HepG2 (cell line): ENCODE measurements at regions not wholly inside any gene's neighbourhood (a gene's known extent, or its start where the extent isn't known, plus 50 kb on each side); places are given as distances from the start of the nearest gene placed in this dataset.

Experiments
- ATAC-seq: fragments of 200-7000 bp; cut with Tn5 transposase; 3 replicates; pipeline ENCODE4 v1.9.1; 2020; ENCODE audit warnings: mild to moderate bottlenecking, moderate library complexity
- BruUV-seq: library from RNA; stranded (reverse); fragments of 400-500 nt; replicated peaks from 2 replicates; lab custom pipeline; 2021; lab: Mats Ljungman, UMichigan
- CTCF ChIA-PET: fragments of 300-600 bp; formaldehyde crosslinking; extraction: SDS; loops from one replicate; lab custom pipeline; 2021; ENCODE audit warnings: low total read pairs, inconsistent platforms, low intra/inter-chr PET ratio; lab: Yijun Ruan, JAX
- POLR2A ChIA-PET: fragments of 350-600 bp; sonication (Branson Sonifier 250); formaldehyde crosslinking; loops from one replicate; lab custom pipeline; 2020; ENCODE audit warnings: antibody characterized with exemption, inconsistent platforms; lab: Yijun Ruan, JAX
- DNase-seq: peaks from one replicate; pipeline ENCODE4 v3.0.0-alpha.2; 2015; ENCODE audit warnings: low spot score
- FAIRE-seq: peaks from 3 replicates; lab custom pipeline; 2011; peaks lifted over from hg19 to GRCh38; lab: Jason Lieb, UNC
- H2AFZ ChIP-seq: one replicate; pipeline ENCODE4 v1.6.1; 2011; ENCODE audit warnings: low read length, inconsistent platforms
- H3K27ac ChIP-seq: fragments of 300-600 bp; 3 replicates; pipeline ENCODE4 v1.8.0; 2011; ENCODE audit warnings: mixed run types, mild to moderate bottlenecking, mixed read lengths, low read length, inconsistent platforms; ENCODE audit not compliant: insufficient read depth; ENCODE audit errors: extremely low read length
- H3K27me3 ChIP-seq, 2 experiments: fragments of 200-600 bp in 1 of 2; 2 replicates in 1 of 2; 3 replicates in 1 of 2; pipeline versions ENCODE4 v1.6.0 to v1.8.0; 2011; ENCODE audit warnings: low read length in 2 of 2, mild to moderate bottlenecking in 2 of 2, moderate library complexity in 2 of 2, inconsistent platforms in 1 of 2; ENCODE audit not compliant: insufficient read depth in 2 of 2, control insufficient read depth in 1 of 2
- H3K36me3 ChIP-seq, 2 experiments: fragments of 200-600 bp in 1 of 2; replicated peaks in 1 of 2; 2 replicates in 1 of 2; 3 replicates in 1 of 2; pipeline versions ENCODE4 v1.5.1 to v1.8.0; 2011; ENCODE audit warnings: low read length in 2 of 2, inconsistent platforms in 1 of 2; ENCODE audit not compliant: insufficient read depth in 2 of 2, control insufficient read depth in 1 of 2
- H3K4me1 ChIP-seq: 2 replicates; pipeline ENCODE4 v1.5.1; 2012; ENCODE audit warnings: low read length, inconsistent platforms; ENCODE audit not compliant: insufficient read depth
- H3K4me2 ChIP-seq: 2 replicates; pipeline ENCODE4 v1.6.0; 2011; ENCODE audit warnings: low read depth, low read length, inconsistent platforms
- H3K4me3 ChIP-seq, 3 experiments: fragments of 200-600 bp in 1 of 3; sonication (generic), shearing (Covaris generic) in 1 of 3; replicated peaks in 1 of 3; 2 replicates each; pipeline ENCODE4 v1.5.1; 2011 to 2016; ENCODE audit warnings: low read length in 3 of 3, inconsistent platforms in 2 of 3, low read depth in 2 of 3, mild to moderate bottlenecking in 2 of 3, control low read depth in 1 of 3, mixed read lengths in 1 of 3; ENCODE audit not compliant: insufficient read depth in 1 of 3
- H3K79me2 ChIP-seq: one replicate; pipeline ENCODE4 v1.6.1; 2011; ENCODE audit warnings: low read length, inconsistent platforms; ENCODE audit not compliant: insufficient read depth
- H3K9ac ChIP-seq: 2 replicates; pipeline ENCODE4 v1.6.0; 2011; ENCODE audit warnings: mild to moderate bottlenecking, low read depth, low read length, inconsistent platforms; ENCODE audit not compliant: insufficient read depth
- H3K9me3 ChIP-seq: 2 replicates; pipeline ENCODE4 v1.5.1; 2012; ENCODE audit warnings: mild to moderate bottlenecking, low read length
- H4K20me1 ChIP-seq: 2 replicates; pipeline ENCODE4 v1.6.0; 2011; ENCODE audit warnings: inconsistent platforms, mild to moderate bottlenecking, low read length, moderate library complexity; ENCODE audit not compliant: insufficient read depth
- ELF3 ChIP-seq: IDR thresholded peaks from 2 replicates; pipeline ENCODE4 v1.6.1; 2016; ENCODE audit warnings: missing genetic modification reagents, missing compliant biosample characterization
- JARID2 ChIP-seq: sonication (generic); formaldehyde crosslinking; IDR thresholded peaks from 2 replicates; pipeline ENCODE4 v1.8.1; 2023; ENCODE audit warnings: missing genetic modification reagents, inconsistent platforms; ENCODE audit not compliant: insufficient replicate concordance
- MLX ChIP-seq: IDR thresholded peaks from 2 replicates; pipeline ENCODE4 v1.6.1; 2016
- RFX3 ChIP-seq: IDR thresholded peaks from 2 replicates; pipeline ENCODE4 v1.6.1; 2016; ENCODE audit warnings: missing biosample characterization, missing genetic modification reagents
- RFX5 ChIP-seq: IDR thresholded peaks from 2 replicates; pipeline ENCODE4 v1.6.1; 2011; ENCODE audit warnings: low read depth, low read length, improper control_type of control experiment
- SMAD9 ChIP-seq: sonication (generic); formaldehyde crosslinking; IDR thresholded peaks from 2 replicates; pipeline ENCODE4 v1.5.1; 2020; ENCODE audit warnings: mild to moderate bottlenecking, missing genetic modification reagents
- XBP1 ChIP-seq: sonication (generic); formaldehyde crosslinking; IDR thresholded peaks from 2 replicates; pipeline ENCODE4 v1.5.0; 2020; ENCODE audit warnings: missing genetic modification reagents
- ZEB1 ChIP-seq: IDR thresholded peaks from 2 replicates; pipeline ENCODE4 v1.6.1; 2012; ENCODE audit warnings: mild to moderate bottlenecking, low read depth, inconsistent platforms; ENCODE audit not compliant: insufficient replicate concordance
- ZFY ChIP-seq: sonication (generic); formaldehyde crosslinking; IDR thresholded peaks from 2 replicates; pipeline ENCODE4 v1.4.0; 2020; ENCODE audit warnings: missing genetic modification reagents
- ZKSCAN8 ChIP-seq: IDR thresholded peaks from 2 replicates; pipeline ENCODE4 v1.6.1; 2016; ENCODE audit warnings: borderline replicate concordance, missing genetic modification reagents, missing compliant biosample characterization
- ZMYM3 ChIP-seq: sonication (generic); formaldehyde crosslinking; IDR thresholded peaks from 2 replicates; pipeline ENCODE4 v1.5.1; 2020; ENCODE audit warnings: mild to moderate bottlenecking, missing genetic modification reagents
- ZNF614 ChIP-seq: IDR thresholded peaks from 2 replicates; pipeline ENCODE4 v1.6.1; 2018; ENCODE audit warnings: missing biosample characterization, missing genetic modification reagents, inconsistent platforms, borderline replicate concordance
- ZNF761 ChIP-seq: sonication (generic); formaldehyde crosslinking; conservative IDR thresholded peaks from 2 replicates; pipeline ENCODE4 v1.4.0; 2020; ENCODE audit warnings: mild to moderate bottlenecking, missing genetic modification reagents
- WGBS: methylation state at CpG from one replicate; pipeline ENCODE4 v1.1.6; 2017; ENCODE audit warnings: low lambda C conversion rate; 5-methylcytosine and 5-hydroxymethylcytosine counted together
- in situ Hi-C: cut with HindIII; loops from 2 replicates; pipeline ENCODE4 v1.10.0; 2017; ENCODE audit warnings: low pct_unique_long_range_greater_than_20kb; ENCODE audit not compliant: extremely low pct_ligation_motif_present
- intact Hi-C: fragments of 100-400 bp; cut with micrococcal nuclease; formaldehyde crosslinking; loops from one replicate; pipeline ENCODE4 v1.10.0; 2022; ENCODE audit not compliant: unreplicated experiment

GRCh38 chr6:54991761-54992330, 145.3 kb downstream of the FAM83B start:
- no peaks in the 10 kb centered on the region for H3K9me3 ChIP-seq
- H3K4me2 ChIP-seq: no peak overlapping the region
- ChIA-PET POLR2A (no interaction called here), CTCF (interaction anchor here (1.9 to 2.9 kb wide), 2 partner anchors 113 to 274 kb away, joined by 9 to 11 read pairs; no protein-coding TSS in a partner anchor)
- WGBS: 0% methylated on average over 1 of the region's 1 CpG
- DNase-seq (no peak), ATAC-seq (peak; percentile 42; the same call in 2 of the 3 replicates), FAIRE-seq (no peak)
- H2AFZ ChIP-seq: no peak overlapping the region
- H3K36me3 ChIP-seq: no peaks in the 10 kb centered on the region
- no peak overlapping the region for H3K27ac ChIP-seq
- no TSS peak for BruUV-seq
- H4K20me1 ChIP-seq: no peaks in the 10 kb centered on the region
- TF ChIP-seq ZNF614 (CRISPR knock-in tag): no peak
- TF ChIP-seq JARID2 (CRISPR knock-in tag): no peak
- TF ChIP-seq MLX (CRISPR knock-in tag): no peak
- no peak for TF ChIP-seq RFX5
- no peak for TF ChIP-seq ELF3
- TF ChIP-seq ZKSCAN8: no peak
- no peak for TF ChIP-seq RFX3 (CRISPR knock-in tag)
- TF ChIP-seq ZFY (CRISPR knock-in tag): no peak
- no peak for TF ChIP-seq XBP1 (CRISPR knock-in tag)
- TF ChIP-seq SMAD9 (CRISPR knock-in tag): no peak
- no peak for TF ChIP-seq ZMYM3
- no peak for TF ChIP-seq ZNF761
- TF ChIP-seq ZEB1: no peak
- H3K27me3 ChIP-seq: no peaks in the 10 kb centered on the region
- no peak overlapping the region for H3K9ac ChIP-seq
- no peaks in the 10 kb centered on the region for H3K4me1 ChIP-seq
- in situ Hi-C loops: no loop called here
- no peaks in the 10 kb centered on the region for H3K79me2 ChIP-seq
- no peak overlapping the region for H3K4me3 ChIP-seq
- intact Hi-C loops: loop anchor here (5.0 kb wide), 1 partner anchor 1005 kb away; no protein-coding TSS in a partner anchor
